ENCODE measurements at regions not wholly inside any gene's neighbourhood (a gene's known extent, or its start where the extent isn't known, plus 50 kb on each side); places are given as distances from the start of the nearest gene placed in this dataset.

DNA sequence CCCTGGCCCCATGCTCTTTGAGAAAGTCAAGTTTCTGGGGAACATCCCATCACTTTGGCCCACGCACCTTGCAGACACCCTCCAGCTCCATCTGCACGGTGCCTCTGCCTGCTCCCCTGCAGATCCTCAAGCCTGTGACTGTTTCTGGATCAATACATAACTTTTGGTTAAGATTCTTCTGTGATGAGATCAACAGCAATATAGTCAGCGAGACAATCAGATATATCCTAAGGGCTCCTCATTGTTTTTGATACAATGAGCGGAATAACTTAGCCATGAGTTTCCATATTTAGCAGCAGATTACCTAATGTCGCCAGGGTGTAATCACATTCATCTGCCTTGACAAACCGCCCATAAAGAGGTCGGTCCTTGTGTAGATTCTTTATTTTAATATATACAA lies 109.3 kb upstream of the MTHFD1L start:
- TF ChIP-seq, protein P1, sequence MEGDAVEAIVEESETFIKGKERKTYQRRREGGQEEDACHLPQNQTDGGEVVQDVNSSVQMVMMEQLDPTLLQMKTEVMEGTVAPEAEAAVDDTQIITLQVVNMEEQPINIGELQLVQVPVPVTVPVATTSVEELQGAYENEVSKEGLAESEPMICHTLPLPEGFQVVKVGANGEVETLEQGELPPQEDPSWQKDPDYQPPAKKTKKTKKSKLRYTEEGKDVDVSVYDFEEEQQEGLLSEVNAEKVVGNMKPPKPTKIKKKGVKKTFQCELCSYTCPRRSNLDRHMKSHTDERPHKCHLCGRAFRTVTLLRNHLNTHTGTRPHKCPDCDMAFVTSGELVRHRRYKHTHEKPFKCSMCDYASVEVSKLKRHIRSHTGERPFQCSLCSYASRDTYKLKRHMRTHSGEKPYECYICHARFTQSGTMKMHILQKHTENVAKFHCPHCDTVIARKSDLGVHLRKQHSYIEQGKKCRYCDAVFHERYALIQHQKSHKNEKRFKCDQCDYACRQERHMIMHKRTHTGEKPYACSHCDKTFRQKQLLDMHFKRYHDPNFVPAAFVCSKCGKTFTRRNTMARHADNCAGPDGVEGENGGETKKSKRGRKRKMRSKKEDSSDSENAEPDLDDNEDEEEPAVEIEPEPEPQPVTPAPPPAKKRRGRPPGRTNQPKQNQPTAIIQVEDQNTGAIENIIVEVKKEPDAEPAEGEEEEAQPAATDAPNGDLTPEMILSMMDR (tag by site-specific recombination; IDR thresholded peaks at IDR 0.05), result no peak
- TF ChIP-seq ZNF114 (tag by site-specific recombination; IDR thresholded peaks at IDR 0.05), result no peak
- TF ChIP-seq ZNF155 (tag by site-specific recombination; IDR thresholded peaks at IDR 0.05), result no peak
- no peak for TF ChIP-seq ZNF2 (tag by site-specific recombination; IDR thresholded peaks at IDR 0.05)
- peak; percentile 33; the same call in 1 of the 2 replicates for TF ChIP-seq HOXD13 (CRISPR knock-in tag; IDR thresholded peaks at IDR 0.05; ENCODE audit: borderline replicate concordance)
- no peak for TF ChIP-seq KLF1 (tag by site-specific recombination; IDR thresholded peaks at IDR 0.05)
- no peak for TF ChIP-seq HOXC10 (CRISPR knock-in tag; IDR thresholded peaks at IDR 0.05)
- TF ChIP-seq, protein P2, sequence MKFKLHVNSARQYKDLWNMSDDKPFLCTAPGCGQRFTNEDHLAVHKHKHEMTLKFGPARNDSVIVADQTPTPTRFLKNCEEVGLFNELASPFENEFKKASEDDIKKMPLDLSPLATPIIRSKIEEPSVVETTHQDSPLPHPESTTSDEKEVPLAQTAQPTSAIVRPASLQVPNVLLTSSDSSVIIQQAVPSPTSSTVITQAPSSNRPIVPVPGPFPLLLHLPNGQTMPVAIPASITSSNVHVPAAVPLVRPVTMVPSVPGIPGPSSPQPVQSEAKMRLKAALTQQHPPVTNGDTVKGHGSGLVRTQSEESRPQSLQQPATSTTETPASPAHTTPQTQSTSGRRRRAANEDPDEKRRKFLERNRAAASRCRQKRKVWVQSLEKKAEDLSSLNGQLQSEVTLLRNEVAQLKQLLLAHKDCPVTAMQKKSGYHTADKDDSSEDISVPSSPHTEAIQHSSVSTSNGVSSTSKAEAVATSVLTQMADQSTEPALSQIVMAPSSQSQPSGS (tag by site-specific recombination; IDR thresholded peaks at IDR 0.05; ENCODE audit: low read depth), result no peak
- TF ChIP-seq, protein P3, sequence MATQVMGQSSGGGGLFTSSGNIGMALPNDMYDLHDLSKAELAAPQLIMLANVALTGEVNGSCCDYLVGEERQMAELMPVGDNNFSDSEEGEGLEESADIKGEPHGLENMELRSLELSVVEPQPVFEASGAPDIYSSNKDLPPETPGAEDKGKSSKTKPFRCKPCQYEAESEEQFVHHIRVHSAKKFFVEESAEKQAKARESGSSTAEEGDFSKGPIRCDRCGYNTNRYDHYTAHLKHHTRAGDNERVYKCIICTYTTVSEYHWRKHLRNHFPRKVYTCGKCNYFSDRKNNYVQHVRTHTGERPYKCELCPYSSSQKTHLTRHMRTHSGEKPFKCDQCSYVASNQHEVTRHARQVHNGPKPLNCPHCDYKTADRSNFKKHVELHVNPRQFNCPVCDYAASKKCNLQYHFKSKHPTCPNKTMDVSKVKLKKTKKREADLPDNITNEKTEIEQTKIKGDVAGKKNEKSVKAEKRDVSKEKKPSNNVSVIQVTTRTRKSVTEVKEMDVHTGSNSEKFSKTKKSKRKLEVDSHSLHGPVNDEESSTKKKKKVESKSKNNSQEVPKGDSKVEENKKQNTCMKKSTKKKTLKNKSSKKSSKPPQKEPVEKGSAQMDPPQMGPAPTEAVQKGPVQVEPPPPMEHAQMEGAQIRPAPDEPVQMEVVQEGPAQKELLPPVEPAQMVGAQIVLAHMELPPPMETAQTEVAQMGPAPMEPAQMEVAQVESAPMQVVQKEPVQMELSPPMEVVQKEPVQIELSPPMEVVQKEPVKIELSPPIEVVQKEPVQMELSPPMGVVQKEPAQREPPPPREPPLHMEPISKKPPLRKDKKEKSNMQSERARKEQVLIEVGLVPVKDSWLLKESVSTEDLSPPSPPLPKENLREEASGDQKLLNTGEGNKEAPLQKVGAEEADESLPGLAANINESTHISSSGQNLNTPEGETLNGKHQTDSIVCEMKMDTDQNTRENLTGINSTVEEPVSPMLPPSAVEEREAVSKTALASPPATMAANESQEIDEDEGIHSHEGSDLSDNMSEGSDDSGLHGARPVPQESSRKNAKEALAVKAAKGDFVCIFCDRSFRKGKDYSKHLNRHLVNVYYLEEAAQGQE (tag by site-specific recombination; IDR thresholded peaks at IDR 0.05), result no peak
- TF ChIP-seq ZNF624 (tag by site-specific recombination; IDR thresholded peaks at IDR 0.05), result no peak
- peak; percentile 60 for TF ChIP-seq ZNF140 (tag by site-specific recombination; IDR thresholded peaks at IDR 0.05)
- TF ChIP-seq ZNF350 (tag by site-specific recombination; IDR thresholded peaks at IDR 0.05), result no peak
- TF ChIP-seq YY1 (tag by site-specific recombination; IDR thresholded peaks at IDR 0.05), result no peak
